Smooth muscle cell (in vitro differentiated cells): ENCODE measurements at regions not wholly inside any gene's neighbourhood (a gene's known extent, or its start where the extent isn't known, plus 50 kb on each side); places are given as distances from the start of the nearest gene placed in this dataset.

Experiments used
- DNase-seq: peaks from one replicate; lab custom pipeline; 2025; ENCODE audit not compliant: unreplicated experiment; lab: John Stamatoyannopoulos, UW
- H2AFZ ChIP-seq: fragments of 200-600 bp; sonication (generic); 2 replicates; pipeline ENCODE4 v1.6.0; 2016; ENCODE audit warnings: antibody characterized with exemption, low read depth, mild to moderate bottlenecking
- H3F3A ChIP-seq: fragments of 200-600 bp; sonication (generic); 2 replicates; pipeline ENCODE4 v1.6.0; 2017; ENCODE audit warnings: antibody characterized with exemption, low read depth
- H3K27ac ChIP-seq: fragments of 200-600 bp; sonication (generic); 2 replicates; pipeline ENCODE4 v1.5.1; 2016; ENCODE audit warnings: low read depth, mild to moderate bottlenecking
- H3K27me3 ChIP-seq: fragments of 200-600 bp; sonication (generic); 2 replicates; pipeline ENCODE4 v1.6.1; 2016; ENCODE audit warnings: low read depth, mild to moderate bottlenecking
- H3K36me3 ChIP-seq: fragments of 200-600 bp; sonication (generic); 2 replicates; pipeline ENCODE4 v1.5.1; 2016; ENCODE audit warnings: low read depth
- H3K4me1 ChIP-seq: fragments of 200-600 bp; sonication (generic); 2 replicates; pipeline ENCODE4 v1.5.1; 2016; ENCODE audit warnings: low read depth
- H3K4me2 ChIP-seq: fragments of 200-600 bp; sonication (generic); 2 replicates; pipeline ENCODE4 v1.6.0; 2016; ENCODE audit warnings: mild to moderate bottlenecking
- H3K4me3 ChIP-seq: fragments of 200-600 bp; sonication (generic); 2 replicates; pipeline ENCODE4 v1.5.1; 2016; ENCODE audit warnings: mild to moderate bottlenecking
- H3K79me2 ChIP-seq: fragments of 200-600 bp; sonication (generic); 2 replicates; pipeline ENCODE4 v1.6.0; 2016; ENCODE audit warnings: low read depth, mild to moderate bottlenecking
- H3K9ac ChIP-seq: fragments of 200-600 bp; sonication (generic); 2 replicates; pipeline ENCODE4 v1.6.0; 2016; ENCODE audit warnings: low read depth
- H3K9me3 ChIP-seq: fragments of 200-600 bp; sonication (generic); replicated peaks from 2 replicates; pipeline ENCODE4 v1.5.1; 2016; ENCODE audit warnings: low read depth
- H4K20me1 ChIP-seq: fragments of 200-600 bp; sonication (generic); 2 replicates; pipeline ENCODE4 v1.6.0; 2016; ENCODE audit warnings: low read depth
- WGBS: methylation state at CpG from one replicate; pipeline ENCODE4 v1.1.7; 2016; ENCODE audit warnings: low lambda C conversion rate; 5-methylcytosine and 5-hydroxymethylcytosine counted together
- TF ChIP-seq, protein P1 (sequence below): fragments of 200-600 bp; sonication (generic); IDR thresholded peaks from 2 replicates; pipeline ENCODE4 v1.5.1; 2017; ENCODE audit warnings: borderline replicate concordance, mild to moderate bottlenecking, antibody characterized with exemption; ENCODE audit not compliant: insufficient read depth, poor library complexity, severe bottlenecking

DNA sequence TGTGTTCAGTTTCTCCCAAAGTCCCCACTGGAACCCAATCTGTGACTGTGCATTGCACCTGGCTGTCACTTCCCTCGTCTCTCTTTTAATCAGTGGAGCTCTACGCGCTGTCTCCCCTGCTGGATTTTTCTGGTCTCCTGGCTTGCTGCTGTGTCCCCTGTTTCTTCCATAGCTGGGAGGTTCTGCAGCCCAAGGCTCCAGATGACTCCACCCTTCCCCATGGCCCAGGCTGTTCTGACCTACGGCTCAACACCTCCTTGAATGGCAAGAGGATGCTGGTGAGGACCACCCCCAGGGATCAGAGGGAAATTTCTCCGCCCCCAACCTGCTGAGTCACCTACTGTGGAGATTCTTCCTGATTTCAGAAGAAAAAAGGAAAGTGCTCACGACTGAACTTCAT lies 961.4 kb upstream of the ZNF722 start:
- WGBS = 68% methylated on average over 6 of the region's 6 CpGs
- Histone ChIP-seq H3K4me2 (no peak overlapping the region), H3F3A (no peaks in the 10 kb centered on the region), H3K36me3 (no peaks in the 10 kb centered on the region), H3K9ac (no peak overlapping the region), H3K4me3 (no peak overlapping the region), H3K4me1 (no peaks in the 10 kb centered on the region), H3K79me2 (no peaks in the 10 kb centered on the region), H4K20me1 (no peaks in the 10 kb centered on the region), H2AFZ (no peak overlapping the region), H3K27me3 (no peaks in the 10 kb centered on the region), H3K27ac (no peak overlapping the region), H3K9me3 (peaks cover 40% of the 10 kb centered on the region)
- no peak for DNase-seq
- TF ChIP-seq, protein P1, sequence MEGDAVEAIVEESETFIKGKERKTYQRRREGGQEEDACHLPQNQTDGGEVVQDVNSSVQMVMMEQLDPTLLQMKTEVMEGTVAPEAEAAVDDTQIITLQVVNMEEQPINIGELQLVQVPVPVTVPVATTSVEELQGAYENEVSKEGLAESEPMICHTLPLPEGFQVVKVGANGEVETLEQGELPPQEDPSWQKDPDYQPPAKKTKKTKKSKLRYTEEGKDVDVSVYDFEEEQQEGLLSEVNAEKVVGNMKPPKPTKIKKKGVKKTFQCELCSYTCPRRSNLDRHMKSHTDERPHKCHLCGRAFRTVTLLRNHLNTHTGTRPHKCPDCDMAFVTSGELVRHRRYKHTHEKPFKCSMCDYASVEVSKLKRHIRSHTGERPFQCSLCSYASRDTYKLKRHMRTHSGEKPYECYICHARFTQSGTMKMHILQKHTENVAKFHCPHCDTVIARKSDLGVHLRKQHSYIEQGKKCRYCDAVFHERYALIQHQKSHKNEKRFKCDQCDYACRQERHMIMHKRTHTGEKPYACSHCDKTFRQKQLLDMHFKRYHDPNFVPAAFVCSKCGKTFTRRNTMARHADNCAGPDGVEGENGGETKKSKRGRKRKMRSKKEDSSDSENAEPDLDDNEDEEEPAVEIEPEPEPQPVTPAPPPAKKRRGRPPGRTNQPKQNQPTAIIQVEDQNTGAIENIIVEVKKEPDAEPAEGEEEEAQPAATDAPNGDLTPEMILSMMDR = no peak

DNA sequence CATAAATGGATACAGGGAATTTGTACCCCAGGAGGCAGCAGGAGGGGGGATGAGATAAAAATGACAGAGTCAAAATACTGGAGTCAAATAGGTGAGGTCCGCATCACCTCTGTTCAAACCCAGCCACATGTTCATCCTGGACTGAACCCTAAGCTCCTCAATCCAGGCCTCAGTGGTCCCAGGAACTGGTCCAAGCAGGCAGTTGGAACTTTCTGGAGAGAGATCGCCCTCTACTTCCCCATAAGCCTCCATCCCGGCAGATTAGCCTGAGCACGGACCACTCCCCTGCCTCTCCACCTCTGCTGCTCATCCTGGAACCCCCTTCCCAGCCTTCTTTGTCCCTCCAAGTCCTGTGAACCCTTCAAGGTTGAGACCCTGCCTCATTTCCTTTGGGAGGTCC lies 959.7 kb upstream of the ZNF722 start:
- Histone ChIP-seq H4K20me1 (no peaks in the 10 kb centered on the region), H3K27ac (no peak overlapping the region), H3F3A (no peaks in the 10 kb centered on the region), H3K27me3 (no peaks in the 10 kb centered on the region), H3K36me3 (no peaks in the 10 kb centered on the region), H3K9ac (no peak overlapping the region), H2AFZ (no peak overlapping the region), H3K9me3 (peaks cover 35% of the 10 kb centered on the region), H3K4me3 (no peak overlapping the region), H3K4me1 (no peaks in the 10 kb centered on the region), H3K4me2 (no peak overlapping the region), H3K79me2 (no peaks in the 10 kb centered on the region)
- DNase-seq = no peak
- 85% methylated on average over 4 of the region's 4 CpGs for WGBS
- TF ChIP-seq, protein P1 = no peak

DNA sequence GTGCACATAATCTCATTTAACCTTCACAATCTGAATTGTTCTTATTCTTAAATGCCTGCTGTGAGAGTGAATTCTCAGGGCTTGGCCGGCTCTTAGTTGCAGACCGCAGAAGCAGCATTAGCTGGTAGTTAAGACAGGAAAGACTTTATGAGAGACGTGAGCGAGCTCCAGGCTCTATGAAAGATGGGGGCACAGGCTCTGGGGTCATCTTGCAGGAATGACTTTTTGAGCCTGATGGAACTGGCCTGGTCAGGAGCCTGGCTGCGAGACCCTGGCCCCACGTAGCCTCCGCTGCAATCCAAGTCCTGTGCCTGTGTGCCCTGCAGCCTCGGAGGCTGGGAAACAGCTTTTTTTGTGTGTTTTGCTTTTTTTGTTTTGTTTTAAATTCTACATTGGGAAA lies 958.8 kb upstream of the ZNF722 start:
- TF ChIP-seq, protein P1 = no peak
- H3K27ac ChIP-seq = no peak overlapping the region
- no peaks in the 10 kb centered on the region for H3K79me2 ChIP-seq
- H3K27me3 ChIP-seq = no peaks in the 10 kb centered on the region
- no peak overlapping the region for H3K9ac ChIP-seq
- WGBS = 84% methylated on average over 8 of the region's 8 CpGs
- H2AFZ ChIP-seq = no peak overlapping the region
- H3K9me3 ChIP-seq = peaks cover 35% of the 10 kb centered on the region
- H4K20me1 ChIP-seq = no peaks in the 10 kb centered on the region
- no peaks in the 10 kb centered on the region for H3F3A ChIP-seq
- H3K4me3 ChIP-seq = no peak overlapping the region
- H3K4me2 ChIP-seq = no peak overlapping the region
- no peaks in the 10 kb centered on the region for H3K36me3 ChIP-seq
- DNase-seq = no peak
- H3K4me1 ChIP-seq = no peaks in the 10 kb centered on the region

DNA sequence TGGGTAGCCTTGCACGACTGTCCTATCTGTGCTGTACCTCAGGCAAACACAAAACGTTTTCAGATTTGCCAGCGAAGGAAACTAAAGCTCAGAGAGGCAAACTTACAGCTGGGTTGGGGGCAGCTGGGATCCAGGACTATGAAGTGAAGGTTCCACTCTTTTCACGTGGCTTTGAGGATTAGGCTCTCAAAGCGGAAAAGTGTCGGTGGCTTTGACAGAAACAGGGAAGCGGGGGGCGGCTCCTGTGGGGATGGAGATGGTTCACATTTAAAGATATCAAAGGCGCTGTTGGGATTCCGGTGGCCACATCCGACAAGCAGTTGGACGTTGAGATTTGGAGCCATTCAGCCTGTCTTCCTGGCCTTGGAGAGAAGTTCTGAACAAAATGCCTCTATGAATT lies 958.3 kb upstream of the ZNF722 start:
- TF ChIP-seq, protein P1 = no peak
- Histone ChIP-seq H3K9ac (no peak overlapping the region), H2AFZ (no peak overlapping the region), H3K27ac (no peak overlapping the region), H3K27me3 (no peaks in the 10 kb centered on the region), H3K9me3 (peaks cover 35% of the 10 kb centered on the region), H3F3A (no peaks in the 10 kb centered on the region), H4K20me1 (no peaks in the 10 kb centered on the region), H3K36me3 (no peaks in the 10 kb centered on the region), H3K79me2 (no peaks in the 10 kb centered on the region), H3K4me1 (no peaks in the 10 kb centered on the region), H3K4me2 (no peak overlapping the region), H3K4me3 (no peak overlapping the region)
- DNase-seq = no peak
- WGBS = 71% methylated on average over 12 of the region's 12 CpGs
